ENCODE measurements at regions not wholly inside any gene's neighbourhood (a gene's known extent, or its start where the extent isn't known, plus 50 kb on each side); places are given as distances from the start of the nearest gene placed in this dataset.

- Histone ChIP-seq H3K9me3 (ENCODE audit: control insufficient read depth in 2 of 2, insufficient read depth in 1 of 2, low read length in 1 of 2) (no peaks in the 10 kb centered on the region), H3K27ac (ENCODE audit: low read depth in 1 of 2, low read length in 1 of 2) (no peak overlapping the region), H3K4me1 (ENCODE audit: control insufficient read depth in 2 of 2, insufficient read depth in 2 of 2, low read length in 2 of 2) (no peaks in the 10 kb centered on the region), H3K4me3 (ENCODE audit: low read length in 2 of 2) (no peak overlapping the region), H3K36me3 (ENCODE audit: control insufficient read depth in 2 of 2, insufficient read depth in 2 of 2, low read length in 1 of 2) (no peaks in the 10 kb centered on the region), H3K27me3 (ENCODE audit: control insufficient read depth in 2 of 2, insufficient read depth in 1 of 2, low read length in 1 of 2) (no peaks in the 10 kb centered on the region)
- WGBS: 92% methylated on average over 5 of the region's 5 CpGs
- DNase-seq (ENCODE audit: low read depth in 6 of 9, low spot score in 9 of 9): no peak
These were observed 62.9 kb downstream of the NHLRC3 start for GRCh38 chr13:39100996-39101738.

- DNase-seq (ENCODE audit: low read depth in 6 of 9, low spot score in 9 of 9): no peak
- Histone ChIP-seq H3K27me3 (ENCODE audit: control insufficient read depth in 2 of 2, insufficient read depth in 1 of 2, low read length in 1 of 2) (no peaks in the 10 kb centered on the region), H3K9me3 (ENCODE audit: control insufficient read depth in 2 of 2, insufficient read depth in 1 of 2, low read length in 1 of 2) (no peaks in the 10 kb centered on the region), H3K27ac (ENCODE audit: low read depth in 1 of 2, low read length in 1 of 2) (no peak overlapping the region), H3K36me3 (ENCODE audit: control insufficient read depth in 2 of 2, insufficient read depth in 2 of 2, low read length in 1 of 2) (no peaks in the 10 kb centered on the region), H3K4me1 (ENCODE audit: control insufficient read depth in 2 of 2, insufficient read depth in 2 of 2, low read length in 2 of 2) (no peaks in the 10 kb centered on the region), H3K4me3 (ENCODE audit: low read length in 2 of 2) (no peak overlapping the region)
- WGBS: 77% methylated on average over 6 of the region's 6 CpGs
These were observed 64.8 kb downstream of the NHLRC3 start for GRCh38 chr13:39102981-39103490.

DNA sequence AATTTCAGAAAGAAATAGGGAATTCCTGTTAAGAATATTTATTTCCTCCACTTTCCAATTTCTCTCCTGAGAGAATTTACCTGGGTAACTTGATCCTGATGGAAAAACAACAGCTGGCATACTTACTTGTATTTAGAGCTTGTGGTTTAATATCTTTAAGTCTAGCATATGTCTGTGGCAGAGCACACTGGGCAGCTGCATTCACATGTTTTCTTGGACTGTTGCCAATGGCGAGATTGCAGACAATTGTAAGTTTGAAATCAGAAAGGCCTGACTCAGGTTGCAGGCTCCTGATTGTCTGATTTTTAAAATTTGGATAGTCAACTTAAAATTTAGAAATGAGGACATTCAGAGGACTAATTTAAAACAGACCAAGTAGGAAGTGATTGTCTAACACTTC, 66.9 kb downstream of the NHLRC3 start:
- DNase-seq (ENCODE audit: low read depth in 6 of 9, low spot score in 9 of 9): no peak
- 73% methylated on average over 1 of the region's 1 CpG for WGBS
- no peak overlapping the region for H3K27ac ChIP-seq (ENCODE audit: low read depth in 1 of 2, low read length in 1 of 2)
- H3K27me3 ChIP-seq (ENCODE audit: control insufficient read depth in 2 of 2, insufficient read depth in 1 of 2, low read length in 1 of 2): no peaks in the 10 kb centered on the region
- H3K4me3 ChIP-seq (ENCODE audit: low read length in 2 of 2): no peak overlapping the region
- H3K9me3 ChIP-seq (ENCODE audit: control insufficient read depth in 2 of 2, insufficient read depth in 1 of 2, low read length in 1 of 2): no peaks in the 10 kb centered on the region
- H3K4me1 ChIP-seq (ENCODE audit: control insufficient read depth in 2 of 2, insufficient read depth in 2 of 2, low read length in 2 of 2): no peaks in the 10 kb centered on the region
- H3K36me3 ChIP-seq (ENCODE audit: control insufficient read depth in 2 of 2, insufficient read depth in 2 of 2, low read length in 1 of 2): no peaks in the 10 kb centered on the region

DNA sequence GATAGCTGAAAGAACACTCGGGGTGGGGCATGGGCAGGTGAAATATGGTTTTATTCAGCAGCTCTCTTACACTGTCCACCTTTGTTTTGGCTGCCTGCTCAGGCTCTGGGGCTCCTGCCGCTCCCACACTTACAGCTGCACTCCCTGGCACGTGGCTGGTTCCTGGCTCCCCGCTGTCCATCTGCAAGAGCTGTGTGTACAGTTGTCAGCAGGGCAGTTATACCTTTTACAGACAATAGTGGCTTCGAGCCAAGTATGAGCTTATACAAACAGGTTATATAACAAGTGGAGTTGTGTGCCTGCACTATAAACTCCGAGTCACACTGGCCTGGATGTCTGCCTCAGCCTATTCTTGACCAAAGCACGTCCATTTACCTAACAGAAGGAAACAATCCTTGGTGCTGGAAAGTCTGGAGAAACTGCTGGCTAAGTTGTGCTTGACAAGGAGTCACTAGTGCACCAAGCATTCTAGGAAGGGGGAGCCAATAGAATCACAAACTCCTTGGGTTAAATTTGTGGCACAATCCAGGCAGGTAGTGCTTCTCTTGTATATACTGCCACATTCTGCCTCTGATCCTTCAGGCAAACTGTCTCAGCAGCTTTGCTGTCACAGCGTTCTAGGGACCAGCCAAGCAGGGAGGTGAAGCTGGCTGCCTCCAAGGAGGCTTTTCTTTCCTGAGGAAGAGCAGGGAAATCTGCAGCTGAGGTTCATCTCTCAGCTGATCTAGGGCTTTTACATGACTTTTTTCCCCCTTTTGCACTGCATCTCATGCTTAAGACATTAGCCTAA, 68.2 kb downstream of the NHLRC3 start:
- Histone ChIP-seq H3K9me3 (ENCODE audit: control insufficient read depth in 2 of 2, insufficient read depth in 1 of 2, low read length in 1 of 2) (no peaks in the 10 kb centered on the region), H3K4me3 (ENCODE audit: low read length in 2 of 2) (no peak overlapping the region), H3K4me1 (ENCODE audit: control insufficient read depth in 2 of 2, insufficient read depth in 2 of 2, low read length in 2 of 2) (no peaks in the 10 kb centered on the region), H3K27ac (ENCODE audit: low read depth in 1 of 2, low read length in 1 of 2) (no peak overlapping the region), H3K36me3 (ENCODE audit: control insufficient read depth in 2 of 2, insufficient read depth in 2 of 2, low read length in 1 of 2) (no peaks in the 10 kb centered on the region), H3K27me3 (ENCODE audit: control insufficient read depth in 2 of 2, insufficient read depth in 1 of 2, low read length in 1 of 2) (no peaks in the 10 kb centered on the region)
- no peak for DNase-seq (ENCODE audit: low read depth in 6 of 9, low spot score in 9 of 9)
- 81% methylated on average over 8 of the region's 8 CpGs for WGBS

DNA sequence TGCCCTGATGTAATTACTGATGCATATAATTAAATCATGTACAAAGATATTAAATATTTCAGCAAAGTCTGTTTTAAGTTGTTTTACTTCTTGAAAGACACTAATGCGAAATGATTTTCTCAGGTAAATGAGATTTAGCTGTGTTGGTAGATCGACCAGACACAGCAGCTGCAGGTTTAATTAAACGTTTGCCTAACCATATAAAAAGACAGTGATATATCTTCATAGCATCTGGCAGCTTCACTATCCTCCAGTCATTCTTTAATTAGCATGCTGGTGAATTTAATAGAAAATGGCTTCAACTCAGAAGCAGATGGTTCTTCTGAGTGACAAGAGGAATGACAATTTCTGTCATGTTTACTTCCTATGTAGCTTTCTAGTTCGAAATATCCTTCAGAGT, 69.3 kb downstream of the NHLRC3 start:
- Histone ChIP-seq H3K27ac (ENCODE audit: low read depth in 1 of 2, low read length in 1 of 2) (no peak overlapping the region), H3K27me3 (ENCODE audit: control insufficient read depth in 2 of 2, insufficient read depth in 1 of 2, low read length in 1 of 2) (no peaks in the 10 kb centered on the region), H3K4me1 (ENCODE audit: control insufficient read depth in 2 of 2, insufficient read depth in 2 of 2, low read length in 2 of 2) (no peaks in the 10 kb centered on the region), H3K36me3 (ENCODE audit: control insufficient read depth in 2 of 2, insufficient read depth in 2 of 2, low read length in 1 of 2) (no peaks in the 10 kb centered on the region), H3K9me3 (ENCODE audit: control insufficient read depth in 2 of 2, insufficient read depth in 1 of 2, low read length in 1 of 2) (no peaks in the 10 kb centered on the region), H3K4me3 (ENCODE audit: low read length in 2 of 2) (no peak overlapping the region)
- DNase-seq (ENCODE audit: low read depth in 6 of 9, low spot score in 9 of 9): no peak
- WGBS: 82% methylated on average over 4 of the region's 4 CpGs

GRCh38 chr13:39108783-39109182, 70.5 kb downstream of the NHLRC3 start:
- H3K4me1 ChIP-seq (ENCODE audit: control insufficient read depth in 2 of 2, insufficient read depth in 2 of 2, low read length in 2 of 2): no peaks in the 10 kb centered on the region
- H3K36me3 ChIP-seq (ENCODE audit: control insufficient read depth in 2 of 2, insufficient read depth in 2 of 2, low read length in 1 of 2): no peaks in the 10 kb centered on the region
- H3K27ac ChIP-seq (ENCODE audit: low read depth in 1 of 2, low read length in 1 of 2): no peak overlapping the region
- DNase-seq (ENCODE audit: low read depth in 6 of 9, low spot score in 9 of 9): no peak
- H3K9me3 ChIP-seq (ENCODE audit: control insufficient read depth in 2 of 2, insufficient read depth in 1 of 2, low read length in 1 of 2): no peaks in the 10 kb centered on the region
- 78% methylated on average over 2 of the region's 2 CpGs for WGBS
- H3K27me3 ChIP-seq (ENCODE audit: control insufficient read depth in 2 of 2, insufficient read depth in 1 of 2, low read length in 1 of 2): no peaks in the 10 kb centered on the region
- H3K4me3 ChIP-seq (ENCODE audit: low read length in 2 of 2): no peak overlapping the region

GRCh38 chr13:39110518-39111097, 72.4 kb downstream of the NHLRC3 start:
- H3K4me1 ChIP-seq (ENCODE audit: control insufficient read depth in 2 of 2, insufficient read depth in 2 of 2, low read length in 2 of 2): no peaks in the 10 kb centered on the region
- WGBS: 97% methylated on average over 2 of the region's 2 CpGs
- no peak overlapping the region for H3K4me3 ChIP-seq (ENCODE audit: low read length in 2 of 2)
- DNase-seq (ENCODE audit: low read depth in 6 of 9, low spot score in 9 of 9): no peak
- H3K27me3 ChIP-seq (ENCODE audit: control insufficient read depth in 2 of 2, insufficient read depth in 1 of 2, low read length in 1 of 2): no peaks in the 10 kb centered on the region
- no peak overlapping the region for H3K27ac ChIP-seq (ENCODE audit: low read depth in 1 of 2, low read length in 1 of 2)
- H3K9me3 ChIP-seq (ENCODE audit: control insufficient read depth in 2 of 2, insufficient read depth in 1 of 2, low read length in 1 of 2): no peaks in the 10 kb centered on the region
- no peaks in the 10 kb centered on the region for H3K36me3 ChIP-seq (ENCODE audit: control insufficient read depth in 2 of 2, insufficient read depth in 2 of 2, low read length in 1 of 2)

- Histone ChIP-seq H3K27me3 (ENCODE audit: control insufficient read depth in 2 of 2, insufficient read depth in 1 of 2, low read length in 1 of 2) (no peaks in the 10 kb centered on the region), H3K4me3 (ENCODE audit: low read length in 2 of 2) (no peak overlapping the region), H3K4me1 (ENCODE audit: control insufficient read depth in 2 of 2, insufficient read depth in 2 of 2, low read length in 2 of 2) (no peaks in the 10 kb centered on the region), H3K27ac (ENCODE audit: low read depth in 1 of 2, low read length in 1 of 2) (no peak overlapping the region), H3K9me3 (ENCODE audit: control insufficient read depth in 2 of 2, insufficient read depth in 1 of 2, low read length in 1 of 2) (no peaks in the 10 kb centered on the region), H3K36me3 (ENCODE audit: control insufficient read depth in 2 of 2, insufficient read depth in 2 of 2, low read length in 1 of 2) (no peaks in the 10 kb centered on the region)
- no peak for DNase-seq (ENCODE audit: low read depth in 6 of 9, low spot score in 9 of 9)
- 0% methylated on average over 2 of the region's 2 CpGs for WGBS
These were observed 72.9 kb downstream of the NHLRC3 start for GRCh38 chr13:39111145-39111544.

DNA sequence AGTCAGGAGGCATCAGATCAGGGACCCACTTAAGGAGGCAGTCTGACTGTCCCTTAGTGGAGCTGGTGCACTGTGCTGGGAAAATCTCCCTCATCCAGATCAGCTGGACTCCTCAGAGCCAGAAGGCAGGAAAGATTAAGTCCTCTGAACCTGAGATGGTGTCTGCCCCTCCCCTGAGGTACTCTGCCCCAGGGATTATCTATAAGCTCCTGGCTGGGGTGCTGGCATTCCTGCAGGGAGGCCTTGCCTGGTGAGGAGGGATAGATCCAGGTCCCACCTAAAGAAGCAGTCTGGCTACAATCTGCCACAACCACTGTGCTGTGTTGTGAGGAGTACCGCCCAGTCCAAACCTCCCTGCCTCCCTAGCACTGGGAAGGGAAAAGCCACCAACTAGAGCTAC, 81.2 kb downstream of the NHLRC3 start:
- H3K4me1 ChIP-seq (ENCODE audit: control insufficient read depth in 2 of 2, insufficient read depth in 2 of 2, low read length in 2 of 2): no peaks in the 10 kb centered on the region
- no peak overlapping the region for H3K4me3 ChIP-seq (ENCODE audit: low read length in 2 of 2)
- H3K27me3 ChIP-seq (ENCODE audit: control insufficient read depth in 2 of 2, insufficient read depth in 1 of 2, low read length in 1 of 2): no peaks in the 10 kb centered on the region
- no peak for DNase-seq (ENCODE audit: low read depth in 6 of 9, low spot score in 9 of 9)
- WGBS: 100% methylated on average over 1 of the region's 1 CpG
- H3K9me3 ChIP-seq (ENCODE audit: control insufficient read depth in 2 of 2, insufficient read depth in 1 of 2, low read length in 1 of 2): peaks cover 0 to 4% of the 10 kb centered on the region in 2 donors
- no peaks in the 10 kb centered on the region for H3K36me3 ChIP-seq (ENCODE audit: control insufficient read depth in 2 of 2, insufficient read depth in 2 of 2, low read length in 1 of 2)
- no peak overlapping the region for H3K27ac ChIP-seq (ENCODE audit: low read depth in 1 of 2, low read length in 1 of 2)
